ENCODE measurements at regions not wholly inside any gene's neighbourhood (a gene's known extent, or its start where the extent isn't known, plus 50 kb on each side); places are given as distances from the start of the nearest gene placed in this dataset.

DNA sequence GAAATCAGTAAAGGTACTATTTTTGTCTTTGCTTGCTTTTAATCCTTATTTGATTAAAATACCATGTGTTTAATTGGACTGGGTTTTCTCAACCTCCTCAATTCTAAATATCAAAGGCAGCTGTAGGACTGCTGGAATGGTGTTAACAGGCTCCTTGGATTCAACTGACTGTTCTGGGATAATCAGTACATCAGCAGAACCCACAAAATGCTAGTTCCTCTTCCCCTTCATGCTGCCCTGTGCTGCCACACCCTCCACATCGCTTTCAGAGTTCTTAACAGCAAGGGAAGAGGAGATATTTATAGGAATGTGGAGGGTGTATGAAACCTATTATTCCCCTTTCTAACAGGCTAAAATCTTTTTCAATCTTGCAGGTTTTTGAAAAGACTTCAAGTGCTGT lies 82.4 kb downstream of the KCTD12 start:
- no peak overlapping the region for H3K4me3 ChIP-seq (ENCODE audit: low read depth, low read length)
- no peaks in the 10 kb centered on the region for H3K27me3 ChIP-seq (ENCODE audit: control insufficient read depth, insufficient read depth, low read length)
- H3K36me3 ChIP-seq (ENCODE audit: control insufficient read depth, insufficient read depth, low read length) = no peaks in the 10 kb centered on the region
- no peak for DNase-seq (ENCODE audit: low read depth)
- TF ChIP-seq, protein P1, sequence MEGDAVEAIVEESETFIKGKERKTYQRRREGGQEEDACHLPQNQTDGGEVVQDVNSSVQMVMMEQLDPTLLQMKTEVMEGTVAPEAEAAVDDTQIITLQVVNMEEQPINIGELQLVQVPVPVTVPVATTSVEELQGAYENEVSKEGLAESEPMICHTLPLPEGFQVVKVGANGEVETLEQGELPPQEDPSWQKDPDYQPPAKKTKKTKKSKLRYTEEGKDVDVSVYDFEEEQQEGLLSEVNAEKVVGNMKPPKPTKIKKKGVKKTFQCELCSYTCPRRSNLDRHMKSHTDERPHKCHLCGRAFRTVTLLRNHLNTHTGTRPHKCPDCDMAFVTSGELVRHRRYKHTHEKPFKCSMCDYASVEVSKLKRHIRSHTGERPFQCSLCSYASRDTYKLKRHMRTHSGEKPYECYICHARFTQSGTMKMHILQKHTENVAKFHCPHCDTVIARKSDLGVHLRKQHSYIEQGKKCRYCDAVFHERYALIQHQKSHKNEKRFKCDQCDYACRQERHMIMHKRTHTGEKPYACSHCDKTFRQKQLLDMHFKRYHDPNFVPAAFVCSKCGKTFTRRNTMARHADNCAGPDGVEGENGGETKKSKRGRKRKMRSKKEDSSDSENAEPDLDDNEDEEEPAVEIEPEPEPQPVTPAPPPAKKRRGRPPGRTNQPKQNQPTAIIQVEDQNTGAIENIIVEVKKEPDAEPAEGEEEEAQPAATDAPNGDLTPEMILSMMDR (IDR thresholded peaks at IDR 0.05; ENCODE audit: insufficient read depth, low read length, poor library complexity, severe bottlenecking) = no peak

DNA sequence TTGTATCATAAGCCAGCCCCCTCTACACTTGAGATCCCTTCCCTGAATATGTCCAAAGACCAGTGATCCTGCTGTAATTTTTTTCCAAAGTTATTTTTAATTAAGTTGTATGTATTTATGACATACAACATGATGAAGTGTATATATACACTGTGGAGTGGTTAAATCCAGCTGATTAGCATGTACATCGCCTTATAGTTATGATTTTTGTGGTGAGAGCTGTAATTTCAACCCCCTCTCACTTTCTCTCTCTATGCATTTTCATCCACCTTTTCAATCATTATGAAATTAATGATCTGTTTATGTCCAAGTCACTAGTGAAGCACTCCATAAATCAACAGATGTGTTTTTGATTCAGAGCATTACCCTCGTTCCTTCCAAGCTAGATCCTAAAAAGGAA lies 85.3 kb downstream of the KCTD12 start:
- TF ChIP-seq, protein P1 (IDR thresholded peaks at IDR 0.05; ENCODE audit: insufficient read depth, low read length, poor library complexity, severe bottlenecking) = no peak
- Histone ChIP-seq H3K27me3 (ENCODE audit: control insufficient read depth, insufficient read depth, low read length) (no peaks in the 10 kb centered on the region), H3K36me3 (ENCODE audit: control insufficient read depth, insufficient read depth, low read length) (no peaks in the 10 kb centered on the region), H3K4me3 (ENCODE audit: low read depth, low read length) (no peak overlapping the region)
- DNase-seq (ENCODE audit: low read depth) = no peak

GRCh38 chr13:76799696-76800095 lies 86.5 kb downstream of the KCTD12 start:
- DNase-seq (ENCODE audit: low read depth) = peak; percentile 26
- TF ChIP-seq, protein P1 (IDR thresholded peaks at IDR 0.05; ENCODE audit: insufficient read depth, low read length, poor library complexity, severe bottlenecking) = no peak
- Histone ChIP-seq H3K4me3 (ENCODE audit: low read depth, low read length) (no peak overlapping the region), H3K27me3 (ENCODE audit: control insufficient read depth, insufficient read depth, low read length) (no peaks in the 10 kb centered on the region), H3K36me3 (ENCODE audit: control insufficient read depth, insufficient read depth, low read length) (no peaks in the 10 kb centered on the region)

GRCh38 chr13:76798037-76798436 lies 88.2 kb downstream of the KCTD12 start:
- TF ChIP-seq, protein P1 (IDR thresholded peaks at IDR 0.05; ENCODE audit: insufficient read depth, low read length, poor library complexity, severe bottlenecking) = no peak
- no peak overlapping the region for H3K4me3 ChIP-seq (ENCODE audit: low read depth, low read length)
- DNase-seq (ENCODE audit: low read depth) = no peak
- no peaks in the 10 kb centered on the region for H3K27me3 ChIP-seq (ENCODE audit: control insufficient read depth, insufficient read depth, low read length)
- H3K36me3 ChIP-seq (ENCODE audit: control insufficient read depth, insufficient read depth, low read length) = no peaks in the 10 kb centered on the region

DNA sequence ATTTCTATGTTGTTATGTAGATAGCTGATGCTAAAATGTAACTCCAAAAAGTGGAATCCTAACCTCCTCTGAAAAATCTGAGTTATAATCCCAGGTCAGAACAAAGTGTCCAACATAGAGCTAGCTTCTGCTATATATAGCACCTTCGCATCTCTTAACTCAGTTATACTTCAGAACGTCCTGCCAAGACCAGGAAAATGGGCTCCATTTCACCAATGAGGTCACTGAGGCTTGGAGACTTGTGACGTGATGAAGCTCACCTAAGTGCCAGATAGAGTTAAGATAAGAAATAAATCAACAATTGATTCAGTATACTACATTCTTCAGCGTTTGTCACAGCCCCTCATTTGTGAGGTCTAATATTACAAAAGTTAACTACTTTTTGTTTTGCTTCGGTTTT lies 88.8 kb downstream of the KCTD12 start:
- Histone ChIP-seq H3K27me3 (ENCODE audit: control insufficient read depth, insufficient read depth, low read length) (no peaks in the 10 kb centered on the region), H3K4me3 (ENCODE audit: low read depth, low read length) (no peak overlapping the region), H3K36me3 (ENCODE audit: control insufficient read depth, insufficient read depth, low read length) (no peaks in the 10 kb centered on the region)
- TF ChIP-seq, protein P1 (IDR thresholded peaks at IDR 0.05; ENCODE audit: insufficient read depth, low read length, poor library complexity, severe bottlenecking) = no peak
- no peak for DNase-seq (ENCODE audit: low read depth)

- no peaks in the 10 kb centered on the region for H3K36me3 ChIP-seq (ENCODE audit: control insufficient read depth, insufficient read depth, low read length)
- DNase-seq (ENCODE audit: low read depth) = no peak
- TF ChIP-seq, protein P1 (IDR thresholded peaks at IDR 0.05; ENCODE audit: insufficient read depth, low read length, poor library complexity, severe bottlenecking) = no peak
- no peaks in the 10 kb centered on the region for H3K27me3 ChIP-seq (ENCODE audit: control insufficient read depth, insufficient read depth, low read length)
- no peak overlapping the region for H3K4me3 ChIP-seq (ENCODE audit: low read depth, low read length)
Observed at GRCh38 chr13:76796851-76797250, 89.4 kb downstream of the KCTD12 start.

Measured in kidney epithelial cell (primary cell).